ENCODE measurements at regions not wholly inside any gene's neighbourhood (a gene's known extent, or its start where the extent isn't known, plus 50 kb on each side); places are given as distances from the start of the nearest gene placed in this dataset.

DNA sequence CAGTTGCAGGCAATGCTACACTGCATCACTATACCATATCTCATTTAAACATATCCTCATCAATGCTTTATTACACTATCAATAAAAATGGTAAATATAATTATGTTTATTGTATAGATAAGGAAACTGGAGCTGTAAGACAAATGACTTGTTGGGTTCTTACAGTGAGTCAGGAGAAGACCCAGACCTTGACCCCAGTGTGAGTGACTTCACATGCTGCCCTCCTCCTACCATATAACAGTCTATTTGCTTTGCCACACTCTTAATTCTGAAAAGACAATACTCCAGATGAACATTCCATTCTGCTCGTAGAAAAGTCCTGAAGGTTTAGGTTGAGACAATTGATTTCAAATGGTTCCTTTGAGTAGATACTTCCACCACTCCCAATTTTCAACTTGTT, 550.5 kb downstream of the PLPP3 start:
- intact Hi-C loops (cut with micrococcal nuclease; ENCODE audit: unreplicated experiment): no loop called here
- Histone ChIP-seq H2AFZ (ENCODE audit: low read length) (no peak overlapping the region), H3K36me3 (ENCODE audit: insufficient read depth, low read length) (no peaks in the 10 kb centered on the region), H3K4me1 (ENCODE audit: insufficient read depth, low read length, poor library complexity, severe bottlenecking) (no peaks in the 10 kb centered on the region), H3K4me3 (ENCODE audit: low read depth, low read length, poor library complexity, severe bottlenecking) (no peak overlapping the region), H3K9me3 (ENCODE audit: low read length) (no peaks in the 10 kb centered on the region), H3K4me2 (ENCODE audit: low read length) (no peak overlapping the region), H3K79me2 (ENCODE audit: insufficient read depth, low read depth, low read length) (no peaks in the 10 kb centered on the region), H3K27ac (ENCODE audit: low read depth, low read length, poor library complexity, severe bottlenecking) (no peak overlapping the region), H4K20me1 (ENCODE audit: insufficient read depth, low read length) (no peaks in the 10 kb centered on the region), H3K9me2 (ENCODE audit: insufficient read depth, low read length) (no peaks in the 10 kb centered on the region)
- ChIA-PET POLR2A (no interaction called here), CTCF (ENCODE audit: unreplicated experiment) (no interaction called here)
- BruUV-seq (replicated peaks): no TSS peak
- TF ChIP-seq EZH2phosphoT487 (IDR thresholded peaks at IDR 0.05; ENCODE audit: borderline replicate concordance, low read depth, low read length): no peak
- TF ChIP-seq, protein P1, sequence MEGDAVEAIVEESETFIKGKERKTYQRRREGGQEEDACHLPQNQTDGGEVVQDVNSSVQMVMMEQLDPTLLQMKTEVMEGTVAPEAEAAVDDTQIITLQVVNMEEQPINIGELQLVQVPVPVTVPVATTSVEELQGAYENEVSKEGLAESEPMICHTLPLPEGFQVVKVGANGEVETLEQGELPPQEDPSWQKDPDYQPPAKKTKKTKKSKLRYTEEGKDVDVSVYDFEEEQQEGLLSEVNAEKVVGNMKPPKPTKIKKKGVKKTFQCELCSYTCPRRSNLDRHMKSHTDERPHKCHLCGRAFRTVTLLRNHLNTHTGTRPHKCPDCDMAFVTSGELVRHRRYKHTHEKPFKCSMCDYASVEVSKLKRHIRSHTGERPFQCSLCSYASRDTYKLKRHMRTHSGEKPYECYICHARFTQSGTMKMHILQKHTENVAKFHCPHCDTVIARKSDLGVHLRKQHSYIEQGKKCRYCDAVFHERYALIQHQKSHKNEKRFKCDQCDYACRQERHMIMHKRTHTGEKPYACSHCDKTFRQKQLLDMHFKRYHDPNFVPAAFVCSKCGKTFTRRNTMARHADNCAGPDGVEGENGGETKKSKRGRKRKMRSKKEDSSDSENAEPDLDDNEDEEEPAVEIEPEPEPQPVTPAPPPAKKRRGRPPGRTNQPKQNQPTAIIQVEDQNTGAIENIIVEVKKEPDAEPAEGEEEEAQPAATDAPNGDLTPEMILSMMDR (conservative IDR thresholded peaks at IDR 0.05; ENCODE audit: low read length): no peak
- no peak for DNase-seq (ENCODE audit: low spot score)

DNA sequence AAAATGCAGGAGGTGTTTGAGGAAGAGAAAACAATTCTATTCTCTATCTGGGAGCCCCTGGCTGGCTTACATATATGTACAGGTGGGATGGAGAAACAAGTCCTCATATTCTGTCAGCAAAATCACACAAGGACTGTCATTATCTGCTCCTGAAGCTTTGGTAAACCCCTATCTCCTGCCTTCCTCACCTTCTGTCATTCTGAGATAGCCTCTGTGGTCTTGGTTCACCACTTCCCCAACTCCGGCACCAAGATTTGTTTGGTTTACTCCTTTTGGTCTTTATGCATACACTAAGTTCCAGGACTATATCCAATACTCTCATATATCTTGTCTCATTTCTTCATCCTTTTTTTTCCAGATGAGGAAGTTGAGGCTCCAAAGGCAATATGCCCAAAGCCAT, 551.1 kb downstream of the PLPP3 start:
- intact Hi-C loops (cut with micrococcal nuclease; ENCODE audit: unreplicated experiment): no loop called here
- Histone ChIP-seq H2AFZ (ENCODE audit: low read length) (no peak overlapping the region), H3K9me3 (ENCODE audit: low read length) (no peaks in the 10 kb centered on the region), H3K4me2 (ENCODE audit: low read length) (no peak overlapping the region), H3K27ac (ENCODE audit: low read depth, low read length, poor library complexity, severe bottlenecking) (no peak overlapping the region), H3K36me3 (ENCODE audit: insufficient read depth, low read length) (no peaks in the 10 kb centered on the region), H3K4me1 (ENCODE audit: insufficient read depth, low read length, poor library complexity, severe bottlenecking) (no peaks in the 10 kb centered on the region), H3K79me2 (ENCODE audit: insufficient read depth, low read depth, low read length) (no peaks in the 10 kb centered on the region), H3K9me2 (ENCODE audit: insufficient read depth, low read length) (no peaks in the 10 kb centered on the region), H4K20me1 (ENCODE audit: insufficient read depth, low read length) (no peaks in the 10 kb centered on the region), H3K4me3 (ENCODE audit: low read depth, low read length, poor library complexity, severe bottlenecking) (no peak overlapping the region)
- TF ChIP-seq, protein P1 (conservative IDR thresholded peaks at IDR 0.05; ENCODE audit: low read length): no peak
- TF ChIP-seq EZH2phosphoT487 (IDR thresholded peaks at IDR 0.05; ENCODE audit: borderline replicate concordance, low read depth, low read length): no peak
- CTCF ChIA-PET (ENCODE audit: unreplicated experiment): no interaction called here
- POLR2A ChIA-PET: no interaction called here
- no TSS peak for BruUV-seq (replicated peaks)
- no peak for DNase-seq (ENCODE audit: low spot score)

DNA sequence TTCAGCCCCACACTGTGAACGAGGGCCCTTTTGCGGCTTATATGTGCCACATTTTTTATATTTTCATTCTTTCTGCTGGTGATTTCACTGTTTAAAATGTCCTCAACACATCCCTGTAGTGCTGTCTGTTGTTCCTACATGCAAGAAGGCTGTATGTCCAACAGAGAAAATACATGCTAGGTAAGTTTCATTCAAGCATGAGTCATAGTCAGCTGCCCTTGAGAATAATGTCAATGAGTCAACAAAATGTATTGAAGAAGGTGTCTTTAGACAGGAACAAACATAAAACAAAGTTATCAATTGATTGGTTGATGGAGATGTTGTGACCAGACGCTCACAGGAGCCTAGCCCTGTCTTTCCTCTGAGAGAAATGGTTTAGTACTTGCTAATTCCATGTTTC, 553.4 kb downstream of the PLPP3 start:
- Histone ChIP-seq H3K9me3 (ENCODE audit: low read length) (no peaks in the 10 kb centered on the region), H3K79me2 (ENCODE audit: insufficient read depth, low read depth, low read length) (no peaks in the 10 kb centered on the region), H3K27ac (ENCODE audit: low read depth, low read length, poor library complexity, severe bottlenecking) (no peak overlapping the region), H3K4me2 (ENCODE audit: low read length) (no peak overlapping the region), H2AFZ (ENCODE audit: low read length) (no peak overlapping the region), H3K4me1 (ENCODE audit: insufficient read depth, low read length, poor library complexity, severe bottlenecking) (no peaks in the 10 kb centered on the region), H3K4me3 (ENCODE audit: low read depth, low read length, poor library complexity, severe bottlenecking) (no peak overlapping the region), H4K20me1 (ENCODE audit: insufficient read depth, low read length) (no peaks in the 10 kb centered on the region), H3K9me2 (ENCODE audit: insufficient read depth, low read length) (no peaks in the 10 kb centered on the region), H3K36me3 (ENCODE audit: insufficient read depth, low read length) (no peaks in the 10 kb centered on the region)
- intact Hi-C loops (cut with micrococcal nuclease; ENCODE audit: unreplicated experiment): no loop called here
- ChIA-PET CTCF (ENCODE audit: unreplicated experiment) (no interaction called here), POLR2A (no interaction called here)
- DNase-seq (ENCODE audit: low spot score): no peak
- BruUV-seq (replicated peaks): no TSS peak
- TF ChIP-seq, protein P1 (conservative IDR thresholded peaks at IDR 0.05; ENCODE audit: low read length): no peak
- TF ChIP-seq EZH2phosphoT487 (IDR thresholded peaks at IDR 0.05; ENCODE audit: borderline replicate concordance, low read depth, low read length): no peak
